Endothelial cell of hepatic sinusoid (primary cell): ENCODE measurements at regions not wholly inside any gene's neighbourhood (a gene's known extent, or its start where the extent isn't known, plus 50 kb on each side); places are given as distances from the start of the nearest gene placed in this dataset.
"Not testable (repeated sequence)": the region's sequence is repeated elsewhere in the genome, so short reads cannot be mapped to it uniquely, and the experiment has no call there.

Experiments
- in situ Hi-C: cut with HindIII; loops from 2 replicates; pipeline ENCODE4 v1.10.0; 2017; ENCODE audit warnings: low sequenced_read_pairs

- in situ Hi-C loops, result no loop called here
These were observed 141.7 kb upstream of the PFKP start for GRCh38 chr10:2925631-2926030.

- in situ Hi-C loops, result no loop called here
These were observed 142.9 kb upstream of the PFKP start for GRCh38 chr10:2924431-2924830.

DNA sequence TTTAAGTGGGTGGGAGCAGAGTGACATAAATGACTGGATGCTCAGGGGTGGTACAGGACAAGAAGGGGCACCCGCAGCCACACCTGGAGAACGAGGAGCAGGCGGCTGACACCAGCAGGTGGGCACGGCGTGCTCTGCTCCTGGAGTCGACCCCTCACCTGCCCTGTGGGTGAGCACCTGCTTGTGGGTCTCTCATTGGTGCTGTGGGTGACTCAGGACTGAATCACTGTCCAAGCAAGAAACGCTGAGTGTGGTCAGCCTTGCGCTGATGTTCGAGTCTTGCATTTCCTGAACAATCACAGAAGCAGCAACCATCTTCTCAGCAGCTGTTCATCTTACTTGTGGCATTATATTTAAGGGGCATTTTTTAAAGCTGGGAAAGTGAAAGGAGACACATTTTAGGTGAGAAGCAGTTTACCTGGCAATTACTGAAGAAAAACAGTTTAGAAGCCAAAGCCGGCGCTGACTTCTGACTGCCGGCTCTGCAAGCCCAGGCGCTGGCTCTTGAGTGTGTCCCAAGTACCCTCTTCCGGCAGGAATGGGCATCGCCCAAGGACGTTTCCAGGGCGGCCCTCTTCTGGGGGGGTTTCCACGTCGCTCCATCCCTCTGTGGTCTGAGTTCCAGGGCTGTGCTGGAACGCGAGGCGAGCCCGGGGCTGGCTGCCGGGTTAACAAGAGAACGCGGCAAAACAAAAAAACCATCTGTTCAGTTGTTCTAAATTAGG is 145.2 kb upstream of the PFKP start:
- in situ Hi-C loops, result no loop called here

DNA sequence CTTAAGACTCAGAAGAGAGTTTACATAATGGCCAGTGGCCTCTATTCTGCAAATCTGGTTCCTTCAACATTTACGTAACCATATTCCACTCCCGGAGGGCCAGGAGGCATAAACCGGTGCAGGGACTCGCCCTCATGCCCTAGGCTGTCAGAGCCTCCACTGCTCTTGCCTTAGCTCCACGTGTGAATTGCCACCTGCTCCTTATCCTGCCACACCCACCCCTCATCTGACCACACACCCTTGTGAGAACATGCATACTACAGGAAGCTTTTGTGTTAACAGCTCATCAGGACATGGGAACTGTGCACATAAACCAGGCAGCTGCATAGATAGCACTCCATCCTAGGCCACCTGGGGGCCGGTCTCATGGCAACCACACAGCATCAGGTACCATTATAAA is 146.7 kb upstream of the PFKP start:
- in situ Hi-C loops, result no loop called here

DNA sequence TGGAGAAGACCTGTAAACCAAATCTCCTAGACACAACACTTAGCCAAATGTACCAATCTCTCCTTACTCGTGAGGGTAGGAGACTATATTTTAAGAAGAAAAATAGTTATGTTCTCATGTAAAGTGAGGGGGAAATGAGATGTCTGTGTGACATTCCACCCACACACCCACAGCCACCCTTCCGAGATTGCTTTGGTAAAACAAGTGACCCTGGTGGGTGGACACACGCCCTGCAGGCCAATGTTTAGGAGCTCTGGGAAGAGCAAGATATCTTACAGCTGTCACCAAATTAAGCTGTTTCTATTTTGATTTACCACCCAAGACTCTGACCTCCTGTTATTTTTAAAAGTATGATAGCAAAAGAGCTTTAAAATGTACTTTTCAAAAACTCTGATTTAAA is 147.2 kb upstream of the PFKP start:
- in situ Hi-C loops, result no loop called here

DNA sequence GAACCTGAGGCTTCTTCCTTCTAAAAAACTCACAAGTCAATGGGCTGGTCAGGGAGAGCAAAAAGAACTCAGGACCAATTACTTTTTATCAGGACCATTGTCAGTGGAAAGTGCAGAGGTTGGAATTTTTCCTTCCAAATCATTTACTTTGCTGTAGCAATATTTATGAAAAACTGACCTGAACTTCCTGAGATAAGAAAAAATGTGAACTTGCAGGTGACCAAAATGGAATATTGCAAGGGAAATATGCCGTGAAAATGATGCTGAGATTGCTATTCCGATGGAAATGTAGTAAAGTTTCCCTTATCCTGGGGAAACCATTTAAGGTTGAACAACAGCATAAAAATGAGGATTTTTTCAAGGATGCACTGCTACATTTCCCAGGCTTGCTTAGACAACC is 148.3 kb upstream of the PFKP start:
- in situ Hi-C loops, result no loop called here

DNA sequence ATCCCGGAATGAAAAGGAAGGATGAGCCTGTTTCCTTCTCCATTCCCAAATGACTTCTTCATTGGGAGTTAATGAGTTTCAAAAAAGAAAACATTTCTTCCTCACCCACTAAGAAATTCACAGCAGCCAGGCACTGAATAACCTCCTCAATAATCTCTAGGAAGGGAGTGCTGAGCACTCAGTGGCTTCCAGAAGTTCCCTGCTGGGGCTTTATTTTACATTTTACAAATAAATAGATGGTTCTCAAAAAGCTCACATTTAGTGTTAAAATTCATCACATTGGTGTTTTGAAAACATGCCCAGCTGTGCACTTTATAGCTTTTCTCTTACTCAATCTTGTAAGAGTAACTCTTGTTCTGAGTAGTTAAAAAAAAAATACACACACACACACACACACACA is 148.9 kb upstream of the PFKP start:
- in situ Hi-C loops, result no loop called here

- in situ Hi-C loops, result no loop called here
These were observed 149.4 kb upstream of the PFKP start for GRCh38 chr10:2917926-2918325.

DNA sequence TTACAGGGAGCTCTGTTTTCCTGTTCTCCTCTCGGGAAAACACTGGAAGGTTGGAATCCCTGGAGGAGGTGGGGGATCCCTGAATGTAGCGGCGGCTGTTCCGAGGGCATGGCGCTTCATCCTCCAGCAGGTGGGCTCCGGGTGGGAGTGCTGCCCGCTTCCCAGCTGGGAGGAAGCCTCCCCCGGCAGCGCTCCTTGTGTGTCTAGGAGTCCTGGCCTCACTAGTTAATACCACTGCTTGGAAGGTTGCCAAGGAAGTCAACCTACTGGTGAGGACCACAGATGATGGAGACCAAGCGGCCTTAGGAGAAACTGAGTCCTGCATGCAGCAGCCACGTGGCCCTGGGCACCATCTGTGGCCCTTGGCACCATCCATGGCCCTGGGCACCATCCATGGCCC is 151.9 kb upstream of the PFKP start:
- in situ Hi-C loops, result no loop called here

DNA sequence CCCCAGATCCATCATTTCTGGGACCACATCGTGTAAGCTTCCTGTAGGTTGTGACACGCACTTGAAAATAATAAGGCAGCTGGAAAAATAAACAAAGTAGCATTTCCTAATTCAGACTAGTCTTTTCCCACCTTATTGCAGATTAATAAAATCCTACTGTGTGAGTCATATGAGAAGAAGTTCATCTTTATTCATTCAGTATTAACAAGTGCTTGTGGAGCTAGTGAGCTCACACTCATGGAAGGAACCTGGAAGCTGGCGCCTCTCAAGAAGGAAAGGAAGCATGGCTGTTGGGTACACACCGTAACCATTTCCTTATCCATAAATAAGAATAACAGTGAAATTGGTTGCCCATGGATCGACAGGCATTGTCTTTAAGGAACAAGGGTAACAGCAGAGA is 152.6 kb upstream of the PFKP start:
- in situ Hi-C loops, result no loop called here

GRCh38 chr10:2913474-2913873 is 153.9 kb upstream of the PFKP start:
- in situ Hi-C loops, result no loop called here

DNA sequence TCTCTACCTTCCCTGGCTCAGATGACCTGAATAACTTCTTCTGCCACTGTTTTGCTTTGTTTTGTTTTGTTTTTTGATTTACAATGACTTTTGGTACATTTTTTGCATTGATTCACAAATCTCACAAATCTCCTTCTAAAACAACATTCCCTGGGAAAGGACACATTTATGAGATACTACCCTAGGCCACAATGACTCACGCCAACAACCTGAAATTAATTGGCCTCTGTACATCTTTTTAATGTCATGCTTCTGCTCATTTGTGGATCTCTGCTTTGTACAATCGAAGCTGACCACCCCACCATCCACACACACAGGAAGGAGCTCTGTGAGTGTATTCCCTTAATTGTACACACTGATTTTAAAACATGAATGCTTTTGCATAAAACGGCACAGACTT is 156.7 kb upstream of the PFKP start:
- in situ Hi-C loops, result no loop called here

GRCh38 chr10:2909921-2910320 is 157.4 kb upstream of the PFKP start:
- in situ Hi-C loops, result no loop called here

DNA sequence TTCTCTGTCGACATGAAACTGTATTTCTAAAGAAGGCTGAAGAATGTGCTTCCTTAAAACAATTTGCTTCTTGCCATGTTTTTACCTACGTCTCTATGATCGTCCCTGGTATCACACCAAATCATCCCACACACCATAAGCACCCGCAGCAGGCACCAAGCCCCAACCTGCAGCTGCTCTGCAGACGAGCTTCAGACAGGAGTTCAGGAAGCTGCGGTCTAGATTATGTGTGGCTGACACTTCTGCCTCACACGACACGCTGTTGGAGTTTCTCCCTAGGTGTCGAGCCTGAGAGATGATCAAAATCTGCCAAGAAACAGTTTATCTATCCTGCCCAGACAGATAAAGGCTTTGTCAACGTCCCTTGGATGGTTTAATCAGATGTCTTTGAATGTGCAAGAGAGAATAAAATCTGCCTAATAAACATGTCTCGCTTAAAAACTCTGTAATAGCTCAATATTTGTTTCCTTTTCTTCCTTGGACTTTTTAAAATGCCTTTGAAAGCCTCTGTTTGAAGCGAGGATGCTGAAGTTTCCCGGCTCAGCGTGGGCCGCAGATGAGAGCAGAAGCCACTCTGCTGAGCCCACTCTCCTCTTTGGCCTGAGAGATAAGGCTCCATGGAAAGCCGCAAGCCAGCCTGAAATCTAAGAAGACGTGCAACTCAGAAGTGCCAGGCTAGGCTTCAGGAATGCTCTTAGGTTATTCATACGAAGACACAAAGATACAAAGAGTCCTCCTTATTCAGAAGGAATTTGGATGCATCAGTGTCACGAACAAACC is 158.3 kb upstream of the PFKP start:
- in situ Hi-C loops, result no loop called here

DNA sequence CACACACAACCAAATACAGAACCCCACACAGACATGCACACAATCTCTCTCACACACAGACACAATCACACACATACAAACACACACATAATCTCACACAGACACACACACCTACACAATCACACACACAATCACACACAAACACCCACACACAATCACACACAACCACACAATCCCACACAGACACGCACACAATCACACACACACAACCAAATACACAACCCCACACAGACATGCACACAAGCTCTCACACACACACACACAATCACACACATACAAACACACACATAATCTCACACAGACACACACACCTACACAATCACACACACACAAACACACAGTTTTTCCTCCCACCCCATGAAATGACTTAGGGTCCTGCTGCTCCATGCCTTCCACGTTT is 160.4 kb upstream of the PFKP start:
- in situ Hi-C loops, result no loop called here

- in situ Hi-C loops, result no loop called here
These were observed 161.5 kb upstream of the PFKP start for GRCh38 chr10:2905851-2906250.

DNA sequence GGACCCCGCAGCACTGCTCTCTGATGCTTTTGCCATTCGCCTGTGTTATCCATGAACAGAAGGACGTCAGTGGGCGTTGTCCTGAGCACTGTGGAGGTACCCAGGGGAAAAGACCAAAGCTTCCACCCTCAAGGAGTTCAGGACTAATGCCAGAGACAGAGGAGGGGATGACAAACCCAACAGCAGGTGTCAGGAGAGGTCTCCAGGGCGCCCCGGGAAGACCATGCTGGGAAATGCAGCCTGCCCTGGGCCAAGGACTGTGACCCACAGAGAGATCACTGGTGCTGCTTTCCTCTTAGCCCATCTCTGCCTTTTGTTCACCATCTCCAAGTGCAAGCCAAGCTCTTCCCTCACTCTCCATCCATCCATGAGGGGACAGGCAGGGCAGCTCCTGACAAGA is 166.8 kb upstream of the PFKP start:
- in situ Hi-C loops, result loop anchor here (5.0 kb wide), 1 partner anchor 52 kb away; no protein-coding TSS in a partner anchor

DNA sequence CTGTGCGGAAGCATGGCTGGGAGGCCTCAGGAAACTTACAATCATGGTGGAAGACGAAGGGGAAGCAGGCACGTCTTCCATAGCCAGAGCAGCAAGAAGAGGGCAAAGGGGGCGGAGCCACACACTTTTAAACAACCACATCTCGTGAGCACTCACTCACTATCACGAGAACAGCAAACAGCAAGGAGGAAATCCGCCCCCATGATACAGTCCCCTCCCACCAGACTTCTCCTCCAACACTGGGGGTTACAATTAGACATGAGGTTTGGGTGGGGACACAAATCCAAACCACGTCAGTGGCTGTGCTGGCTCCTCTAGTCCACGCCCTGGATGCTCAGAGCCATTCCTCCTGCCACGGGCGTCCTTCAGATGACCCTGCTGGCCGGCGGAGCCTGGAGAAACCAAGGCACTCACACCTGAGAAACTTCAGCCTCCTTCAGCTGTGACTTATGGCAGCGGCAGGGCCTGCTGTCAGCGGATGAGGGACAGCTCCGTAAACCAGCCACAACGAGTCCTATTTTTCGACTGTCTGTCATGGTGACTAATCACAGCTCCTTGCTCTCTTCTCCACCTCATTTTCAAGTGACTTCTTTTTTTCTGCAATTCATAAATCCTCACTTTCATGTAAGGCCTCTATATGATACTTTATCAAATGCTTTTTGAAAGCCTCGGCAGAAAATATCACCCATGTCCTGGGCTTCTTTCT is 167.9 kb upstream of the PFKP start:
- in situ Hi-C loops, result no loop called here

DNA sequence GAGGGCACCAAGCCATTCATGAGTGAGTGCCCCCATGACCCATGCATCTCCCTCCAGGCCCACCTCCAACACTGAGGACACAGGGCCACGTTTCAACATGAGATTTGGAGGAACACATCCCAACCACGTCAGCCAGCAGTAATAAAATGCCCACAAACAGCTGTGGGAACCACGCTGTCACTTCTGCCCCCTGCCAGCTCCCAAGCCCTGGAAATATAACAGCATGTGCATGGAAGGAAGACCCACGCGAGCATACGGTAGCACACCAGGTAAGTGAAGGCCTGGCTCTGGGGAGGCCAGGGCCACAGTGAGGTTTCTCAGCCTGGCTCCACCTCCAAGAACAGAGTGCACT is 168.9 kb upstream of the PFKP start:
- in situ Hi-C loops, result no loop called here

- in situ Hi-C loops, result no loop called here
These were observed 169.5 kb upstream of the PFKP start for GRCh38 chr10:2897619-2898508.

DNA sequence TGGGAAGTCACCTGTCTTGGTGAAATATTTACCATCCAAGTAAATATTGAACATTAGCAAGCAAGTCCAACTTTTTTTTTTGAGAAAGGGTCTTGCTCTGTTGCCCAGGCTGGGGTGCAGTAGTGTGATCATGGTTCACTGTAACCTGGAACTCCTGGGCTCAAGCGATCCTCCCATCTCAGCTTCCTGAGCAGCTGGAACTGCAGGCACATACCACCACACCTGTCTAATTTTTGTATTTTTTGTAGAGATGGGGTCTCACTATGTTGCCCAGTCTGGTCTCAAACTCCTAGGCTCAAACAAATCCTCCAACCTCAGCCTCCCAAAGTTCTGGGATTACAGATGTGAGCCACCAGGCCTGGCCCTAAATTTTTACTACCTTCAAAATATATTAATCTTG is 171.0 kb upstream of the PFKP start:
- in situ Hi-C loops, result not testable (repeated sequence)
